ENCODE measurements at regions not wholly inside any gene's neighbourhood (a gene's known extent, or its start where the extent isn't known, plus 50 kb on each side); places are given as distances from the start of the nearest gene placed in this dataset.

GRCh38 chr3:148034353-148034752, 625.2 kb downstream of the ZIC1 start:
- Histone ChIP-seq H3K27me3 (no peaks in the 10 kb centered on the region), H3K27ac (no peak overlapping the region), H3K9me3 (no peaks in the 10 kb centered on the region), H3K4me1 (no peaks in the 10 kb centered on the region), H3K36me3 (no peaks in the 10 kb centered on the region), H3K4me3 (no peak overlapping the region)
- no peak for DNase-seq (ENCODE audit: low spot score in 2 of 2)
- TF ChIP-seq EP300 (IDR thresholded peaks at IDR 0.05) (no peak), POLR2A (IDR thresholded peaks at IDR 0.05) (no peak), CTCF (IDR thresholded peaks at IDR 0.05) (no peak)
- WGBS, 2 donors = 68 to 82% methylated on average over 3 of the region's 3 CpGs

GRCh38 chr3:148036331-148036876, 627.2 kb downstream of the ZIC1 start:
- no peak overlapping the region for H3K4me3 ChIP-seq
- TF ChIP-seq POLR2A (IDR thresholded peaks at IDR 0.05) (no peak), CTCF (IDR thresholded peaks at IDR 0.05) (no peak), EP300 (IDR thresholded peaks at IDR 0.05) (no peak)
- no peaks in the 10 kb centered on the region for H3K36me3 ChIP-seq
- no peak for DNase-seq (ENCODE audit: low spot score in 2 of 2)
- H3K27ac ChIP-seq = no peak overlapping the region
- H3K27me3 ChIP-seq = no peaks in the 10 kb centered on the region
- no peaks in the 10 kb centered on the region for H3K4me1 ChIP-seq
- no peaks in the 10 kb centered on the region for H3K9me3 ChIP-seq
- WGBS, 2 donors = 71 to 73% methylated on average over 5 of the region's 5 CpGs

GRCh38 chr3:148042663-148043445, 633.7 kb downstream of the ZIC1 start:
- Histone ChIP-seq H3K27ac (no peak overlapping the region), H3K27me3 (no peaks in the 10 kb centered on the region), H3K4me3 (no peak overlapping the region), H3K4me1 (no peaks in the 10 kb centered on the region), H3K36me3 (no peaks in the 10 kb centered on the region), H3K9me3 (no peaks in the 10 kb centered on the region)
- no peak for DNase-seq (ENCODE audit: low spot score in 2 of 2)
- 63 to 69% methylated on average over 6 of the region's 6 CpGs for WGBS, 2 donors
- no peak for TF ChIP-seq POLR2A (IDR thresholded peaks at IDR 0.05)
- TF ChIP-seq CTCF (IDR thresholded peaks at IDR 0.05) = no peak
- no peak for TF ChIP-seq EP300 (IDR thresholded peaks at IDR 0.05)

- H3K4me1 ChIP-seq = no peaks in the 10 kb centered on the region
- H3K27me3 ChIP-seq = no peaks in the 10 kb centered on the region
- no peak for TF ChIP-seq EP300 (IDR thresholded peaks at IDR 0.05)
- TF ChIP-seq POLR2A (IDR thresholded peaks at IDR 0.05) = no peak
- TF ChIP-seq CTCF (IDR thresholded peaks at IDR 0.05) = no peak
- 71 to 78% methylated on average over 1 of the region's 1 CpG for WGBS, 2 donors
- no peak for DNase-seq (ENCODE audit: low spot score in 2 of 2)
- H3K4me3 ChIP-seq = no peak overlapping the region
- H3K27ac ChIP-seq = no peak overlapping the region
- H3K36me3 ChIP-seq = no peaks in the 10 kb centered on the region
- H3K9me3 ChIP-seq = peaks cover 0 to 3% (median 0%) of the 10 kb centered on the region in 4 donors
Measured at GRCh38 chr3:148044151-148044550, 635.0 kb downstream of the ZIC1 start.

- Histone ChIP-seq H3K27me3 (no peaks in the 10 kb centered on the region), H3K4me1 (no peaks in the 10 kb centered on the region), H3K9me3 (peaks cover 0 to under 1% (median 0%) of the 10 kb centered on the region in 4 donors), H3K27ac (no peak overlapping the region), H3K4me3 (no peak overlapping the region), H3K36me3 (no peaks in the 10 kb centered on the region)
- 61 to 65% methylated on average over 2 of the region's 2 CpGs for WGBS, 2 donors
- no peak for DNase-seq (ENCODE audit: low spot score in 2 of 2)
- TF ChIP-seq POLR2A (IDR thresholded peaks at IDR 0.05) (no peak), CTCF (IDR thresholded peaks at IDR 0.05) (no peak), EP300 (IDR thresholded peaks at IDR 0.05) (no peak)
Measured at GRCh38 chr3:148054999-148055398, 642.7 kb upstream of the AGTR1 start.
